A673 (cell line): ENCODE measurements at regions not wholly inside any gene's neighbourhood (a gene's known extent, or its start where the extent isn't known, plus 50 kb on each side); places are given as distances from the start of the nearest gene placed in this dataset.

Experiments used
- CTCF ChIP-seq: fragments of 300-800, 200-600 bp; sonication (generic); conservative IDR thresholded peaks from 2 replicates; pipeline ENCODE4 v1.5.1; 2017; ENCODE audit warnings: low read depth, mild to moderate bottlenecking, antibody characterized with exemption, low read length, moderate library complexity, mixed read lengths
- EZH2 ChIP-seq: fragments of 200-600 bp; sonication (generic); IDR thresholded peaks from 2 replicates; pipeline ENCODE4 v1.6.1; 2017; ENCODE audit warnings: borderline replicate concordance, low read depth, mild to moderate bottlenecking, mixed read lengths, antibody characterized with exemption, low read length; ENCODE audit not compliant: poor library complexity, severe bottlenecking

GRCh38 chr6:112760831-112761230, 413.7 kb downstream of the RFPL4B start:
- TF ChIP-seq CTCF = no peak
- TF ChIP-seq EZH2 = no peak
